ENCODE measurements at regions not wholly inside any gene's neighbourhood (a gene's known extent, or its start where the extent isn't known, plus 50 kb on each side); places are given as distances from the start of the nearest gene placed in this dataset.

DNA sequence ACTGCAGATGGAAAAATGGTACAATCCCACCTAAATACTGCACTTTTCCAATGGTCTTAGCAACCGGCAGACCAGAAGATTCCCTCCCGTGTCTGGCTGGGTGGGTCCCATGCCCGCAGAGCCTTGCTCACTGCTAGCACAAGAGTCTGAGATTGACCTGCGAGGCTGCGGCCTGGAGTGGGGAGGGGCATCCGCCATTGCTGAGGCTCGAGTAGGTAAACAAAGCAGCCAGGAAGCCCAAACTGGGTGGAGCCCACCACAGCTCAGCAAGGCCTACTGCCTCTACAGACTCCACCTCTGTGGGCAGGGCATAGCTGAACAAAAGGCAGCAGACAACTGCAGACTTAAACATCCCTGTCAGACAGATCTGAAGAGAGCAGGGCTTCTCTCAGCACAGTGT lies 221.6 kb upstream of the CTNND2 start:
- Histone ChIP-seq H3K4me3 (no peak overlapping the region), H3K9me3 (peaks cover 3 to 5% of the 10 kb centered on the region in 2 donors), H3K27ac (no peak overlapping the region), H3K27me3 (no peaks in the 10 kb centered on the region), H3K4me1 (no peaks in the 10 kb centered on the region), H3K36me3 (no peaks in the 10 kb centered on the region)
- TF ChIP-seq POLR2A (IDR thresholded peaks at IDR 0.05) (no peak), POLR2AphosphoS5 (IDR thresholded peaks at IDR 0.05) (no peak)
- TF ChIP-seq, protein P1, sequence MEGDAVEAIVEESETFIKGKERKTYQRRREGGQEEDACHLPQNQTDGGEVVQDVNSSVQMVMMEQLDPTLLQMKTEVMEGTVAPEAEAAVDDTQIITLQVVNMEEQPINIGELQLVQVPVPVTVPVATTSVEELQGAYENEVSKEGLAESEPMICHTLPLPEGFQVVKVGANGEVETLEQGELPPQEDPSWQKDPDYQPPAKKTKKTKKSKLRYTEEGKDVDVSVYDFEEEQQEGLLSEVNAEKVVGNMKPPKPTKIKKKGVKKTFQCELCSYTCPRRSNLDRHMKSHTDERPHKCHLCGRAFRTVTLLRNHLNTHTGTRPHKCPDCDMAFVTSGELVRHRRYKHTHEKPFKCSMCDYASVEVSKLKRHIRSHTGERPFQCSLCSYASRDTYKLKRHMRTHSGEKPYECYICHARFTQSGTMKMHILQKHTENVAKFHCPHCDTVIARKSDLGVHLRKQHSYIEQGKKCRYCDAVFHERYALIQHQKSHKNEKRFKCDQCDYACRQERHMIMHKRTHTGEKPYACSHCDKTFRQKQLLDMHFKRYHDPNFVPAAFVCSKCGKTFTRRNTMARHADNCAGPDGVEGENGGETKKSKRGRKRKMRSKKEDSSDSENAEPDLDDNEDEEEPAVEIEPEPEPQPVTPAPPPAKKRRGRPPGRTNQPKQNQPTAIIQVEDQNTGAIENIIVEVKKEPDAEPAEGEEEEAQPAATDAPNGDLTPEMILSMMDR (IDR thresholded peaks at IDR 0.05), result no peak
- DNase-seq (ENCODE audit: low spot score in 2 of 2), result no peak
- intact Hi-C loops (cut with DNase I; ENCODE audit: low total_unique reads), result no loop called here

DNA sequence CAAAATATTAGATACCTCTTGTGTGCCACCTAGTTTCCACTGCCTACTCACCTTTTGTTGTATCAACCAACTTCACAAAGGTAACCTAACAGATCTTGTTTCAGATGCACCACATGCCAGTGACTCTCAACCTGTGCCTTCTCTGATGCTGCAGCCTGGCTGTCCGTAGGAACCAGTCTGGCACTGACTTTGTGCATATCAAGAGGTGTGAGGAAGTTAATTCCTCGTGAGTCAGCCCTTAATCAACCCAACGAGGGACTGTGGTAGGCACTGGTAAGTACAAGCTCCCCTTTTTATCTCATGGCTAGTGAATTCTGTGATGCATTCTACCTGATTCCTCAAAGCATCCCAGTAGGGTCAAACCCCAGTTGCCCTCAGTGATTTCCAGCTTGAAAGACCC lies 215.4 kb upstream of the CTNND2 start:
- intact Hi-C loops (cut with DNase I; ENCODE audit: low total_unique reads), result no loop called here
- TF ChIP-seq POLR2AphosphoS5 (IDR thresholded peaks at IDR 0.05) (no peak), POLR2A (IDR thresholded peaks at IDR 0.05) (no peak)
- TF ChIP-seq, protein P1 (IDR thresholded peaks at IDR 0.05), result no peak
- no peak for DNase-seq (ENCODE audit: low spot score in 2 of 2)
- H3K9me3 ChIP-seq, result no peaks in the 10 kb centered on the region
- H3K4me3 ChIP-seq, result no peak overlapping the region
- no peak overlapping the region for H3K27ac ChIP-seq
- no peaks in the 10 kb centered on the region for H3K4me1 ChIP-seq
- no peaks in the 10 kb centered on the region for H3K36me3 ChIP-seq
- no peaks in the 10 kb centered on the region for H3K27me3 ChIP-seq

DNA sequence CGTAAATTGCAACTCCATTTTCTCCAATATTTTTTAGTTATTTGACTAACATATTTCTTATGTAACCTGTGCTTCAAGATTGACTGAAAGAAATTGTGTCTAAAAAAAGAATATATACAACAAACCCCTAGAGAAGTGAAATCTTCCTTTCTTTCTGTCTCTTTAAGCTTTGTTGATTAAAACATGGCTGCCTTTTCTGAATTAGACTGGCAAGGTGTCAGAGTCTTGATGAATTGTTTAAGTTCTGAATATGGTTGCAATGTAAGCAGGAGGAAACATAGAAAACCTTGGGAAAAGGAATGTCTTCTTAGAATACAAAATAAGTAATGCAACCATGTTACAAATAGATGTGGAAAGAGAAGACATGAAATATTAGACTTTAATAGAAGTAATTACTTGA lies 209.8 kb upstream of the CTNND2 start:
- TF ChIP-seq, protein P1 (IDR thresholded peaks at IDR 0.05), result no peak
- TF ChIP-seq POLR2A (IDR thresholded peaks at IDR 0.05), result no peak
- no peak for TF ChIP-seq POLR2AphosphoS5 (IDR thresholded peaks at IDR 0.05)

DNA sequence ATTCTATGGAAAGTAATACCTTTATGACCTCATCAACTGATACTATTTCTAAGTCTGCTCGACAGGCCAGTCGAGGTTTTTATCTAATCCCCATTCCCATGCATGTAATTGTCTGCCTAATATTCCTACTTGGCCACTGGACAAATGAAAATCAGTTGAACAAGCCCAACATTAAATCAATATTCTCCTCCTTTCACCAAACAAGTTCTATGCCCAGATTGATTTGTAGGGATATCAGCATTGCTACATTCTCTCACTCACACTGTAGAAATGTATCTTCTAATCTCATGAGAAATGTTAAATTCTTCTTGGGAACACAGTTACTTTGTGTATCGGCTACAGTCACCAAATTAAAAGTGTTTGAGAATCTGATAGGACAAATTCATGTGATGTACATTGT lies 208.8 kb upstream of the CTNND2 start:
- no peak overlapping the region for H3K27ac ChIP-seq
- H3K4me1 ChIP-seq, result no peaks in the 10 kb centered on the region
- TF ChIP-seq, protein P1 (IDR thresholded peaks at IDR 0.05), result no peak
- TF ChIP-seq POLR2AphosphoS5 (IDR thresholded peaks at IDR 0.05) (no peak), POLR2A (IDR thresholded peaks at IDR 0.05) (no peak)
- DNase-seq (ENCODE audit: low spot score in 2 of 2), result no peak
- no peaks in the 10 kb centered on the region for H3K36me3 ChIP-seq
- no peaks in the 10 kb centered on the region for H3K27me3 ChIP-seq
- H3K9me3 ChIP-seq, result no peaks in the 10 kb centered on the region
- intact Hi-C loops (cut with DNase I; ENCODE audit: low total_unique reads), result no loop called here
- H3K4me3 ChIP-seq, result no peak overlapping the region

More for the DNA sequence above, 209.8 kb upstream of the CTNND2 start:
- Histone ChIP-seq H3K27me3 (no peaks in the 10 kb centered on the region), H3K27ac (no peak overlapping the region), H3K36me3 (no peaks in the 10 kb centered on the region), H3K4me3 (no peak overlapping the region), H3K4me1 (no peaks in the 10 kb centered on the region), H3K9me3 (no peaks in the 10 kb centered on the region)
- intact Hi-C loops (cut with DNase I; ENCODE audit: low total_unique reads), result no loop called here
- no peak for DNase-seq (ENCODE audit: low spot score in 2 of 2)

DNA sequence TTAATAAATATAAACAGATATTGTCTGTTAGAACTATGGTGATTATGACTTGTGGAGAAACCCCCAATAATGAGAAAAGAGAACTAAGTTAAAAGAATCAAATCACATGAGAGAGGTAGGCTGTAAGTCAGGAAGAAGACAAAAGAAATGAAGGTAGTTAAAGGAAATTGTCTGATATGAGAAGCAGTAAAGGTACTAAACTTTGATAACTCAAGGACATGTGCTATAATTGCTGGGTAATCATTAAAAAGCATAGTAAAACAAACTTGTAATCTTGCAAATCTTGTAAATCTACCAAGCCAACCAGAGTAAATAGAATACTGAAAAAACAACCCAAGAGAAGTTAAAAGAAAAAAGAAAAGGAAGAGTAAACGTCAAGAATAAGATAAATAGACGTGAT lies 207.0 kb upstream of the CTNND2 start:
- no peaks in the 10 kb centered on the region for H3K9me3 ChIP-seq
- no peak for DNase-seq (ENCODE audit: low spot score in 2 of 2)
- no peak overlapping the region for H3K27ac ChIP-seq
- H3K36me3 ChIP-seq, result no peaks in the 10 kb centered on the region
- no peak overlapping the region for H3K4me3 ChIP-seq
- intact Hi-C loops (cut with DNase I; ENCODE audit: low total_unique reads), result no loop called here
- TF ChIP-seq POLR2A (IDR thresholded peaks at IDR 0.05) (no peak), POLR2AphosphoS5 (IDR thresholded peaks at IDR 0.05) (no peak)
- TF ChIP-seq, protein P1 (IDR thresholded peaks at IDR 0.05), result no peak
- H3K27me3 ChIP-seq, result no peaks in the 10 kb centered on the region
- no peaks in the 10 kb centered on the region for H3K4me1 ChIP-seq

All from breast epithelium (tissue), 4 donors.